ENCODE measurements at regions not wholly inside any gene's neighbourhood (a gene's known extent, or its start where the extent isn't known, plus 50 kb on each side); places are given as distances from the start of the nearest gene placed in this dataset.

DNA sequence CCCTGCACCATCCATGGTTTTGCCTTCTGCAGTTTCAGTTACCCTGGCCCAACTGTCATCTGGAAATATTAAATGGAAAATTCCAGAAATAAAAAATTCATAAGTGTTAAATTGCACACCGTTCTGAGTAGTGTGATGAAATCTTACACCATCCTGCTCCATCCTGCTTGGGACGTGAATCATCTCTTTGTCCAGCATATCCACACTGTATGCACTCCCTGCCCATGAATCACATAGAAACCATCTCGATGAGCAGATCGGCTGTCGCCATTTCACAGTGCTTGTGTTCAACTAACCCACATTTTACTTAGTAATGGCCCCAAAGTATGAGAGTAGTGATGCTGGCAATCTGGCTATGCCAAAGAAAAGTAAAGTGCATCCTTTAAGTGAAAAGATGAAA, 105.9 kb upstream of the ID4 start:
- no peaks in the 10 kb centered on the region for H3K9me3 ChIP-seq (replicated peaks; ENCODE audit: control insufficient read depth, insufficient read depth, low read depth, low read length)
- H4K20me1 ChIP-seq (replicated peaks; ENCODE audit: control insufficient read depth, insufficient read depth, low read length) = no peaks in the 10 kb centered on the region
- CTCF ChIA-PET (ENCODE audit: low intra/inter-chr PET ratio) = no interaction called here
- no peak overlapping the region for H3K4me3 ChIP-seq
- no peak for TF ChIP-seq ZNF311 (CRISPR knock-in tag; IDR thresholded peaks at IDR 0.05)
- no peak for TF ChIP-seq GTF2A2 (tag; IDR thresholded peaks at IDR 0.05)
- TF ChIP-seq CEBPG (CRISPR knock-in tag; IDR thresholded peaks at IDR 0.05) = no peak
- TF ChIP-seq CEBPG (tag; conservative IDR thresholded peaks at IDR 0.05 in 1 of 2, IDR thresholded peaks at IDR 0.05 in 1 of 2) = peak; percentile 36 to 71; a peak in 2 of 4 replicates
- no peak for TF ChIP-seq SNRNP70 (optimal IDR thresholded peaks at IDR 0.05; ENCODE audit: low read depth, low read length)
- TF ChIP-seq SRSF3 (IDR thresholded peaks at IDR 0.05; ENCODE audit: insufficient read depth, low read length) = no peak
- in situ Hi-C loops (cut with MboI) = no loop called here
- H3K4me2 ChIP-seq (ENCODE audit: insufficient read depth, low read length) = no peak overlapping the region
- intact Hi-C loops (cut with micrococcal nuclease) = no loop called here
- no peak overlapping the region for H3K27ac ChIP-seq (ENCODE audit: extremely low read depth, low read depth, low read length)
- DNase-seq (ENCODE audit: extremely low read depth in 1 of 4, low spot score in 3 of 4) (no peak), FAIRE-seq (no peak), ATAC-seq (0 out of 3 replicates have a peak, but pooled peaks have one; percentile 40)
- H3K79me2 ChIP-seq (ENCODE audit: control insufficient read depth, insufficient read depth, low read length) = no peaks in the 10 kb centered on the region
- POLR2A ChIA-PET = no interaction called here
- no peak overlapping the region for H3K9ac ChIP-seq (ENCODE audit: insufficient read depth in 1 of 2, low read depth in 2 of 2, low read length in 2 of 2)
- 0% methylated on average over 5 of the region's 5 CpGs for WGBS (ENCODE audit: insufficient coverage, low coverage, missing lambda C conversion rate)
- no peaks in the 10 kb centered on the region for H3K4me1 ChIP-seq (replicated peaks in 1 of 2; ENCODE audit: control insufficient read depth in 2 of 2, insufficient read depth in 2 of 2, low read length in 2 of 2)
- no TSS peak for BruUV-seq (replicated peaks)
- H3K9me1 ChIP-seq (ENCODE audit: control insufficient read depth, insufficient read depth, low read length) = no peaks in the 10 kb centered on the region
- H3K36me3 ChIP-seq (ENCODE audit: control insufficient read depth, insufficient read depth, low read length) = no peaks in the 10 kb centered on the region
- H2AFZ ChIP-seq (ENCODE audit: low read depth, low read length) = no peak overlapping the region
- no peaks in the 10 kb centered on the region for H3K27me3 ChIP-seq (ENCODE audit: control insufficient read depth in 2 of 2, insufficient read depth in 2 of 2, low read length in 2 of 2)

GRCh38 chr6:19734061-19734460, 103.1 kb upstream of the ID4 start:
- no peaks in the 10 kb centered on the region for H3K4me1 ChIP-seq (replicated peaks in 1 of 2; ENCODE audit: control insufficient read depth in 2 of 2, insufficient read depth in 2 of 2, low read length in 2 of 2)
- ATAC-seq (no peak), DNase-seq (ENCODE audit: extremely low read depth in 1 of 4, low spot score in 3 of 4) (no peak), FAIRE-seq (no peak)
- no TSS peak for BruUV-seq (replicated peaks)
- H3K9ac ChIP-seq (ENCODE audit: insufficient read depth in 1 of 2, low read depth in 2 of 2, low read length in 2 of 2) = no peak overlapping the region
- no peak overlapping the region for H3K27ac ChIP-seq (ENCODE audit: extremely low read depth, low read depth, low read length)
- H2AFZ ChIP-seq (ENCODE audit: low read depth, low read length) = no peak overlapping the region
- no peaks in the 10 kb centered on the region for H3K36me3 ChIP-seq (ENCODE audit: control insufficient read depth, insufficient read depth, low read length)
- H3K9me3 ChIP-seq (replicated peaks; ENCODE audit: control insufficient read depth, insufficient read depth, low read depth, low read length) = no peaks in the 10 kb centered on the region
- no peaks in the 10 kb centered on the region for H3K27me3 ChIP-seq (ENCODE audit: control insufficient read depth in 2 of 2, insufficient read depth in 2 of 2, low read length in 2 of 2)
- no peak for TF ChIP-seq SREBF1 (IDR thresholded peaks at IDR 0.05; ENCODE audit: borderline replicate concordance, low read depth, low read length)
- TF ChIP-seq MEIS2 (IDR thresholded peaks at IDR 0.05; ENCODE audit: partially characterized antibody) = no peak
- TF ChIP-seq RBBP5 (IDR thresholded peaks at IDR 0.05; ENCODE audit: borderline replicate concordance, insufficient read depth, low read length, poor library complexity, severe bottlenecking) = no peak
- TF ChIP-seq SIN3A (IDR thresholded peaks at IDR 0.05; ENCODE audit: borderline replicate concordance in 2 of 2, control insufficient read depth in 1 of 2, low read depth in 2 of 2, low read length in 2 of 2) = no peak
- TF ChIP-seq MYC (IDR thresholded peaks at IDR 0.05; ENCODE audit: low read depth, low read length) = no peak
- no peak for TF ChIP-seq MYC (CRISPR knock-in tag; IDR thresholded peaks at IDR 0.05; ENCODE audit: borderline replicate concordance, low read depth)
- no peak for TF ChIP-seq CCNT2 (IDR thresholded peaks at IDR 0.05; ENCODE audit: borderline replicate concordance, extremely low read depth, insufficient read length, low read depth, low read length)
- no peak overlapping the region for H3K4me3 ChIP-seq
- intact Hi-C loops (cut with micrococcal nuclease) = no loop called here
- no peaks in the 10 kb centered on the region for H3K79me2 ChIP-seq (ENCODE audit: control insufficient read depth, insufficient read depth, low read length)
- CTCF ChIA-PET (ENCODE audit: low intra/inter-chr PET ratio) = no interaction called here
- H3K4me2 ChIP-seq (ENCODE audit: insufficient read depth, low read length) = no peak overlapping the region
- WGBS (ENCODE audit: insufficient coverage, low coverage, missing lambda C conversion rate) = 2% methylated on average over 15 of the region's 15 CpGs
- POLR2A ChIA-PET = interaction anchor here (0.8 kb wide), 1 partner anchor 1093 kb away, joined by 3 read pairs; no protein-coding TSS in a partner anchor
- no peaks in the 10 kb centered on the region for H4K20me1 ChIP-seq (replicated peaks; ENCODE audit: control insufficient read depth, insufficient read depth, low read length)
- H3K9me1 ChIP-seq (ENCODE audit: control insufficient read depth, insufficient read depth, low read length) = no peaks in the 10 kb centered on the region
- in situ Hi-C loops (cut with MboI) = no loop called here
